Ascending aorta (tissue), 2 donors: ENCODE measurements at regions not wholly inside any gene's neighbourhood (a gene's known extent, or its start where the extent isn't known, plus 50 kb on each side); places are given as distances from the start of the nearest gene placed in this dataset.

Experiments used
- DNase-seq, 2 donors: peaks; one replicate each; pipeline ENCODE4 v3.0.0-alpha.2; 2019; ENCODE audit warnings: low spot score in 2 of 2
- H3K27ac ChIP-seq, 2 donors: fragments of 200-600 bp; sonication (generic); one replicate each; pipeline ENCODE4 v1.5.1; 2016 to 2017; ENCODE audit warnings: mild to moderate bottlenecking in 1 of 2
- H3K27me3 ChIP-seq: fragments of 200-600 bp; sonication (generic); one replicate; pipeline ENCODE4 v1.5.1; 2017
- H3K36me3 ChIP-seq, 2 donors: fragments of 200-600 bp; sonication (generic); one replicate each; pipeline ENCODE4 v1.5.1; 2016
- H3K4me1 ChIP-seq, 2 donors: fragments of 200-600 bp; sonication (generic); one replicate each; pipeline ENCODE4 v1.5.1; 2016 to 2017; ENCODE audit warnings: mild to moderate bottlenecking in 1 of 2
- H3K4me3 ChIP-seq, 2 donors: fragments of 200-600 bp; sonication (generic); one replicate each; pipeline ENCODE4 v1.5.1; 2016 to 2017; ENCODE audit warnings: mild to moderate bottlenecking in 1 of 2
- H3K9me3 ChIP-seq, 2 donors: fragments of 200-600 bp; sonication (generic); one replicate each; pipeline ENCODE4 v1.5.1; 2016
- intact Hi-C: fragments of 100-400 bp; cut with DNase I; formaldehyde crosslinking; loops from one replicate; pipeline ENCODE4 v1.15.1; 2023
- TF ChIP-seq, protein P1 (sequence below), 3 experiments: fragments of 200-600 bp in 2 of 3; fragments of 450-650 bp in 1 of 3; sonication (generic) in 2 of 3; IDR thresholded peaks; one replicate each; pipeline ENCODE4 v1.5.1; 2016 to 2019; ENCODE audit warnings: antibody characterized with exemption in 3 of 3, mild to moderate bottlenecking in 1 of 3, moderate library complexity in 1 of 3

DNA sequence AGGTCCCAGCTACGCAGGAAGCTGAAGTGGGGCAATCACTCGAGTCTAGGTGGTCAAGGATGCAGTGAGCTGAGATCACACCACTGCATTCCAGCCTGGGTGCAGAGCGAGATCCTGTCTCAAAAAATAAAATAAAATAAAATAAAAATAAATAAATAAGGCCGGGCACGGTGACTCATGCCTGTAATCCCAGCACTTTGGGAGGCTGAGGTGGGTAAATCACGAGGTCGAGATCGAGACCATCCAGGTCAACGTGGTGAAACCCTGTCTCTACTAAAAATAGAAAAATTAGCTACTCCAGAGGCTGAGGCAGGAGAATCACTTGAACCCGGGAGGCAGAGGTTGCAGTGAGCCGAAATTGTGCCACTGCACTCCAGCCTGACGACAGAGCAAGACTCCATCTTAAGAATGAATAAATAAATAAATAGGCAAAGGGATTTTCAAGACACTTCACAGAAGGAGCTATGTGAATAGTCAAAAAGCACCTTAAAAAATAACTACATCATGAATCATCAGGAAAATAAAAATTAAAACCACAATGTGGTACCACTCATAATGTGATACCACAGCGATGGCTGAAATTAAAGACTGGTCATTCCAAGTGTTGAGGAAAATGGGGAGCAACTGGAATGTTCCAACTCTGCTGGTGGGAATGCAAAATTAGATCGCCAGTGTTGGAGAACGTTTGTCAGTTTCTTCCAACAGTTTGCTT, 92.9 kb upstream of the TBX3 start:
- TF ChIP-seq, protein P1, sequence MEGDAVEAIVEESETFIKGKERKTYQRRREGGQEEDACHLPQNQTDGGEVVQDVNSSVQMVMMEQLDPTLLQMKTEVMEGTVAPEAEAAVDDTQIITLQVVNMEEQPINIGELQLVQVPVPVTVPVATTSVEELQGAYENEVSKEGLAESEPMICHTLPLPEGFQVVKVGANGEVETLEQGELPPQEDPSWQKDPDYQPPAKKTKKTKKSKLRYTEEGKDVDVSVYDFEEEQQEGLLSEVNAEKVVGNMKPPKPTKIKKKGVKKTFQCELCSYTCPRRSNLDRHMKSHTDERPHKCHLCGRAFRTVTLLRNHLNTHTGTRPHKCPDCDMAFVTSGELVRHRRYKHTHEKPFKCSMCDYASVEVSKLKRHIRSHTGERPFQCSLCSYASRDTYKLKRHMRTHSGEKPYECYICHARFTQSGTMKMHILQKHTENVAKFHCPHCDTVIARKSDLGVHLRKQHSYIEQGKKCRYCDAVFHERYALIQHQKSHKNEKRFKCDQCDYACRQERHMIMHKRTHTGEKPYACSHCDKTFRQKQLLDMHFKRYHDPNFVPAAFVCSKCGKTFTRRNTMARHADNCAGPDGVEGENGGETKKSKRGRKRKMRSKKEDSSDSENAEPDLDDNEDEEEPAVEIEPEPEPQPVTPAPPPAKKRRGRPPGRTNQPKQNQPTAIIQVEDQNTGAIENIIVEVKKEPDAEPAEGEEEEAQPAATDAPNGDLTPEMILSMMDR (IDR thresholded peaks at IDR 0.05) = no peak
- Histone ChIP-seq H3K9me3 (no peaks in the 10 kb centered on the region), H3K4me1 (no peaks in the 10 kb centered on the region), H3K36me3 (no peaks in the 10 kb centered on the region), H3K27me3 (no peaks in the 10 kb centered on the region), H3K27ac (no peak overlapping the region), H3K4me3 (no peak overlapping the region)
- no peak for DNase-seq
- intact Hi-C loops = no loop called here

DNA sequence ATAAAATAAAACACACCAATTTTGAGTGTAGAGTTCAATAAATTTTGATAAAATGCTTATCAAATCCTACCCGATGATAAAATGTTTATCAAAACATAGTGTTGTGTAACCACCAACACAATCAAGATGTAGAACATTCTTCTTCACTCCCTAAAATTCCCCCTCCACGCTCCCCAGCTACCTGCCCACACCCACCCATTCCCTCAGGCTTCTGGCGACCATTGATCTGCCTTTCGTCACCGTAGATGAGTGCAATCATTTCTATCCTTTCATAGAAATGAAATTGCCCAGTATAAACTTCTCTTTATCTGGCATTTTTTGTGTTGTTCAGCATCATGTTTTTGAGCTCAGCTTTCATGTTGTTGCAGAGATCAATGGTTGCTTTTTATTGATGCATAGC, 90.7 kb upstream of the TBX3 start:
- DNase-seq = no peak
- Histone ChIP-seq H3K27ac (no peak overlapping the region), H3K36me3 (no peaks in the 10 kb centered on the region), H3K4me3 (no peak overlapping the region), H3K4me1 (no peaks in the 10 kb centered on the region), H3K9me3 (no peaks in the 10 kb centered on the region), H3K27me3 (no peaks in the 10 kb centered on the region)
- intact Hi-C loops = no loop called here
- TF ChIP-seq, protein P1 (IDR thresholded peaks at IDR 0.05) = no peak

DNA sequence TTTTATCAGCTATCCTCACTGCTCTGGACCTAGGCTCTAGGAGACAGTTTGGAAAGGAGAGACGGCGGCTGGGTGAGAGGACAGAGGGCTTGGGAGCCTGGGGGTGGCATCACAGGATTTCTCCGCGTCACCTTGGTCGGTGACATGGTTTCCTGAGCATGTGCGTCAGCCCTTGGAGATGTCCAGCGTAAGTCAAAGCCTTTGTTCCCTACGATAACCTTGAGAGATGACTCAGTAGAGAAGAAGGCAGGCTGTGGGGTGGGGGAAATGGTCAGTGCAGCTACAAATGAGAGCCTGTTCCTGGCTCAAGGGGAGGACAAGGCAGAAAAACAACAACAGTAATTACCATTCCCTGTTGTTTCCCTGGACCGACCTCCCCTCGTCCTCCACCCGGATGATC, 90.2 kb upstream of the TBX3 start:
- Histone ChIP-seq H3K4me1 (no peaks in the 10 kb centered on the region), H3K27me3 (no peaks in the 10 kb centered on the region), H3K4me3 (no peak overlapping the region), H3K27ac (no peak overlapping the region), H3K9me3 (no peaks in the 10 kb centered on the region), H3K36me3 (no peaks in the 10 kb centered on the region)
- intact Hi-C loops = no loop called here
- TF ChIP-seq, protein P1 (IDR thresholded peaks at IDR 0.05) = no peak
- DNase-seq = no peak

GRCh38 chr12:114770323-114770722, 86.3 kb upstream of the TBX3 start:
- TF ChIP-seq, protein P1 (IDR thresholded peaks at IDR 0.05) = no peak
- no peak overlapping the region for H3K4me3 ChIP-seq
- no peaks in the 10 kb centered on the region for H3K9me3 ChIP-seq
- no peak overlapping the region for H3K27ac ChIP-seq
- no peaks in the 10 kb centered on the region for H3K27me3 ChIP-seq
- intact Hi-C loops = no loop called here
- H3K4me1 ChIP-seq = no peaks in the 10 kb centered on the region
- no peak for DNase-seq
- H3K36me3 ChIP-seq = no peaks in the 10 kb centered on the region

DNA sequence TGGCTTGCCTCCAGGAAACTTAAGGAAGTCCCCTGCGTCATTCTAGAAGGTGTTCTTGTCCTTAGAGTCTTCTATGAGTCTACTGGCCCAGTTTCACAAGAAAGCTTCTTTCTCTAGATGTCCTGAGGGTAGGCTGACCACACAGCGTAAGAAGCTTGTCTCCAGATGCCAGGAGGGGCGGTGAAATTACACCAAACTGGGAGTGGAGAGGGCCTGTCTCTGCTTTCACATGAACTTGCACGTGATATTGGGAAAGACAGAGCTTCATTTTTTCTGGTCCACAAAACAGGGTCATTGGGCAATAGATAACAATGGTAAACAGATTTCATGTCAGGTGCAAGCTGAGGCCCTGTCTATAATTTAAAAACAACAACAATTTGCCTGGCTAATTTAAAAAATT, 85.7 kb upstream of the TBX3 start:
- no peaks in the 10 kb centered on the region for H3K9me3 ChIP-seq
- intact Hi-C loops = no loop called here
- no peaks in the 10 kb centered on the region for H3K27me3 ChIP-seq
- no peak overlapping the region for H3K4me3 ChIP-seq
- DNase-seq = no peak
- TF ChIP-seq, protein P1 (IDR thresholded peaks at IDR 0.05) = no peak
- H3K36me3 ChIP-seq = no peaks in the 10 kb centered on the region
- H3K4me1 ChIP-seq = no peaks in the 10 kb centered on the region
- no peak overlapping the region for H3K27ac ChIP-seq
